H9 (cell line): ENCODE measurements at regions not wholly inside any gene's neighbourhood (a gene's known extent, or its start where the extent isn't known, plus 50 kb on each side); places are given as distances from the start of the nearest gene placed in this dataset.

Experiments
- DNase-seq: peaks from one replicate; pipeline ENCODE4 v3.0.0-alpha.2; 2017
- H2AFZ ChIP-seq: one replicate; pipeline ENCODE4 v1.6.1; 2013; ENCODE audit warnings: mild to moderate bottlenecking, low read length, control low read depth, moderate library complexity
- H2AK5ac ChIP-seq: 2 replicates; pipeline ENCODE4 v1.6.1; 2013; ENCODE audit warnings: low read length, control low read depth, mixed read lengths; ENCODE audit not compliant: insufficient read length
- H2BK120ac ChIP-seq: one replicate; pipeline ENCODE4 v1.6.1; 2013; ENCODE audit warnings: low read depth, mild to moderate bottlenecking, low read length, control low read depth, inconsistent platforms; ENCODE audit not compliant: poor library complexity, severe bottlenecking
- H2BK12ac ChIP-seq: 2 replicates; pipeline ENCODE4 v1.6.1; 2013; ENCODE audit warnings: low read length, control low read depth, mixed read lengths, low read depth; ENCODE audit not compliant: insufficient read length
- H2BK15ac ChIP-seq: 2 replicates; pipeline ENCODE4 v1.6.1; 2013; ENCODE audit warnings: low read depth, low read length, control low read depth
- H2BK20ac ChIP-seq: one replicate; pipeline ENCODE4 v1.6.1; 2013; ENCODE audit warnings: low read depth, mild to moderate bottlenecking, low read length, control low read depth, inconsistent platforms; ENCODE audit not compliant: poor library complexity, severe bottlenecking
- H2BK5ac ChIP-seq: 2 replicates; pipeline ENCODE4 v1.6.1; 2013; ENCODE audit warnings: low read length, control low read depth, mixed read lengths; ENCODE audit not compliant: insufficient read length
- H3K14ac ChIP-seq: 2 replicates; pipeline ENCODE4 v1.6.1; 2013; ENCODE audit warnings: low read length, control low read depth; ENCODE audit not compliant: insufficient read depth
- H3K18ac ChIP-seq: 2 replicates; pipeline ENCODE4 v1.6.1; 2013; ENCODE audit warnings: low read depth, mild to moderate bottlenecking, mixed read lengths, low read length, control low read depth; ENCODE audit not compliant: insufficient read length
- H3K23ac ChIP-seq: 2 replicates; pipeline ENCODE4 v1.6.1; 2013; ENCODE audit warnings: low read length, control low read depth, mixed read lengths, low read depth; ENCODE audit not compliant: insufficient read length
- H3K23me2 ChIP-seq: 2 replicates; pipeline ENCODE4 v1.6.1; 2013; ENCODE audit warnings: low read depth, mild to moderate bottlenecking, mixed read lengths, low read length, control low read depth; ENCODE audit not compliant: insufficient read length, poor library complexity, severe bottlenecking
- H3K27ac ChIP-seq: 2 replicates; pipeline ENCODE4 v1.5.1; 2013; ENCODE audit warnings: low read length, control low read depth, mixed read lengths, low read depth; ENCODE audit not compliant: insufficient read length
- H3K27me3 ChIP-seq: 2 replicates; pipeline ENCODE4 v1.6.1; 2013; ENCODE audit warnings: low read length, control low read depth, inconsistent platforms; ENCODE audit not compliant: insufficient read depth
- H3K4ac ChIP-seq: 2 replicates; pipeline ENCODE4 v1.6.1; 2013; ENCODE audit warnings: low read depth, mild to moderate bottlenecking, control low read depth, inconsistent platforms, low read length, moderate library complexity
- H3K4me1 ChIP-seq: 2 replicates; pipeline ENCODE4 v1.6.1; 2013; ENCODE audit warnings: low read length, control low read depth, inconsistent platforms; ENCODE audit not compliant: insufficient read depth
- H3K4me2 ChIP-seq: 2 replicates; pipeline ENCODE4 v1.6.1; 2013; ENCODE audit warnings: low read length, control low read depth, mixed read lengths; ENCODE audit not compliant: insufficient read length, insufficient read depth
- H3K56ac ChIP-seq: 2 replicates; pipeline ENCODE4 v1.6.1; 2013; ENCODE audit warnings: low read depth, mild to moderate bottlenecking, mixed read lengths, low read length, control low read depth; ENCODE audit not compliant: insufficient read length
- H3K79me1 ChIP-seq: 2 replicates; pipeline ENCODE4 v1.6.1; 2013; ENCODE audit warnings: low read depth, mild to moderate bottlenecking, moderate library complexity, low read length, control low read depth, inconsistent platforms; ENCODE audit not compliant: insufficient read depth, poor library complexity, severe bottlenecking
- H3K79me2 ChIP-seq: 2 replicates; pipeline ENCODE4 v1.6.1; 2013; ENCODE audit warnings: low read length, control low read depth, inconsistent platforms; ENCODE audit not compliant: insufficient read depth
- H3K9ac ChIP-seq: 2 replicates; pipeline ENCODE4 v1.6.1; 2013; ENCODE audit warnings: low read length, control low read depth, mixed read lengths; ENCODE audit not compliant: insufficient read length; ENCODE audit errors: extremely low read depth
- H3K9me3 ChIP-seq: one replicate; pipeline ENCODE4 v1.6.1; 2013; ENCODE audit warnings: low read depth, low read length, inconsistent platforms; ENCODE audit not compliant: control insufficient read depth
- H3T11ph ChIP-seq: one replicate; pipeline ENCODE4 v1.6.1; 2013; ENCODE audit warnings: mild to moderate bottlenecking, low read length, control low read depth, inconsistent platforms
- H4K20me1 ChIP-seq: one replicate; pipeline ENCODE4 v1.6.1; 2013; ENCODE audit not compliant: control insufficient read depth, insufficient read length, insufficient read depth
- H4K5ac ChIP-seq: 2 replicates; pipeline ENCODE4 v1.6.1; 2013; ENCODE audit warnings: low read depth, mild to moderate bottlenecking, mixed read lengths, low read length, control low read depth; ENCODE audit not compliant: insufficient read length
- H4K8ac ChIP-seq: replicated peaks from 2 replicates; pipeline ENCODE4 v1.6.1; 2013; ENCODE audit warnings: low read length, control low read depth, mixed read lengths, low read depth; ENCODE audit not compliant: insufficient read length
- H4K91ac ChIP-seq: 2 replicates; pipeline ENCODE4 v1.6.1; 2013; ENCODE audit warnings: low read depth, mild to moderate bottlenecking, moderate library complexity, mixed read lengths, low read length, control low read depth; ENCODE audit not compliant: insufficient read length
- H3K27ac Mint-ChIP-seq, 3 experiments: 2 replicates in 2 of 3; 3 replicates in 1 of 3; pipeline ENCODE4 v1.8.0; 2020 to 2021; ENCODE audit warnings: mixed read lengths in 3 of 3, mild to moderate bottlenecking in 1 of 3, moderate library complexity in 1 of 3
- H3K27me3 Mint-ChIP-seq: 2 replicates; pipeline ENCODE4 v1.8.0; 2021; ENCODE audit warnings: low read depth, mild to moderate bottlenecking, moderate library complexity, mixed read lengths
- H3K36me3 Mint-ChIP-seq, 3 experiments: 2 replicates in 2 of 3; 3 replicates in 1 of 3; pipeline ENCODE4 v1.8.0; 2020 to 2021; ENCODE audit warnings: low read depth in 3 of 3, mixed read lengths in 3 of 3; ENCODE audit not compliant: insufficient read depth in 1 of 3
- H3K4me1 Mint-ChIP-seq, 2 experiments: 2 replicates each; pipeline ENCODE4 v1.8.0; 2020; ENCODE audit warnings: mixed read lengths in 2 of 2
- H3K4me3 Mint-ChIP-seq, 2 experiments: 2 replicates in 1 of 2; 3 replicates in 1 of 2; pipeline ENCODE4 v1.8.0; 2020 to 2021; ENCODE audit warnings: mild to moderate bottlenecking in 2 of 2, mixed read lengths in 2 of 2, moderate library complexity in 1 of 2
- H3K9me3 Mint-ChIP-seq, 2 experiments: 2 replicates in 1 of 2; 3 replicates in 1 of 2; pipeline ENCODE4 v1.8.0; 2020; ENCODE audit warnings: mild to moderate bottlenecking in 2 of 2, mixed read lengths in 2 of 2, moderate library complexity in 1 of 2
- WGBS: extraction: QIAGEN DNeasy Blood & Tissue Kit; methylation state at CpG from one replicate; pipeline ENCODE4 v1.1.7; 2013; ENCODE audit warnings: missing lambda C conversion rate, low lambda C conversion rate, mixed read lengths; ENCODE audit not compliant: insufficient read length; ENCODE audit errors: extremely low coverage; 5-methylcytosine and 5-hydroxymethylcytosine counted together
- TF ChIP-seq, protein P1 (sequence below): fragments of 200-600 bp; sonication (generic); conservative IDR thresholded peaks from 3 replicates; pipeline ENCODE4 v1.8.0; 2021; ENCODE audit warnings: antibody characterized with exemption, mild to moderate bottlenecking

DNA sequence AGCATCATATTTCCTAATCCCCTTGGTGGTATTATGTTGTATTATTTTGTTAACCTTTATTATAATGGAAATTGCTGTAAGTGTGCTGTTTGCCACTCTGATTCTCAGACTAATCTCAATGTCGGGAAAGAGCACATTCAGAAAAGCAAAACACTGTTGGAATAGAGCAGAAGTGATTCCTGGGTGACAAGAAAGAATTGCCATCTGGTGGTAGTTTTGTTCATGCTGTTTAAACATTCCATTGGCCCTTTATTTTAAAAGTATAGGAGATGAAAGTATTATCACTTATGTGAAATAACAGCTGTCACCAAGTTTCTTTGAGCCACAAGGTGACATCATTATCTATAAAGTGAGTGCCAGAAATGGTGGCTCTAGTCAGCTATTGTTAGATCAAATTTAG, 301.3 kb upstream of the SGCD start:
- H3K9me3 Mint-ChIP-seq: peaks cover 0 to 6% of the 10 kb centered on the region in 2 experiments; a peak in 3 of 5 replicates
- no peak overlapping the region for H2BK20ac ChIP-seq
- no peak overlapping the region for H3K27ac ChIP-seq
- H3K27me3 ChIP-seq: no peaks in the 10 kb centered on the region
- no peak overlapping the region for H3K9ac ChIP-seq
- TF ChIP-seq, protein P1, sequence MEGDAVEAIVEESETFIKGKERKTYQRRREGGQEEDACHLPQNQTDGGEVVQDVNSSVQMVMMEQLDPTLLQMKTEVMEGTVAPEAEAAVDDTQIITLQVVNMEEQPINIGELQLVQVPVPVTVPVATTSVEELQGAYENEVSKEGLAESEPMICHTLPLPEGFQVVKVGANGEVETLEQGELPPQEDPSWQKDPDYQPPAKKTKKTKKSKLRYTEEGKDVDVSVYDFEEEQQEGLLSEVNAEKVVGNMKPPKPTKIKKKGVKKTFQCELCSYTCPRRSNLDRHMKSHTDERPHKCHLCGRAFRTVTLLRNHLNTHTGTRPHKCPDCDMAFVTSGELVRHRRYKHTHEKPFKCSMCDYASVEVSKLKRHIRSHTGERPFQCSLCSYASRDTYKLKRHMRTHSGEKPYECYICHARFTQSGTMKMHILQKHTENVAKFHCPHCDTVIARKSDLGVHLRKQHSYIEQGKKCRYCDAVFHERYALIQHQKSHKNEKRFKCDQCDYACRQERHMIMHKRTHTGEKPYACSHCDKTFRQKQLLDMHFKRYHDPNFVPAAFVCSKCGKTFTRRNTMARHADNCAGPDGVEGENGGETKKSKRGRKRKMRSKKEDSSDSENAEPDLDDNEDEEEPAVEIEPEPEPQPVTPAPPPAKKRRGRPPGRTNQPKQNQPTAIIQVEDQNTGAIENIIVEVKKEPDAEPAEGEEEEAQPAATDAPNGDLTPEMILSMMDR: no peak
- no peak overlapping the region for H2BK15ac ChIP-seq
- no peaks in the 10 kb centered on the region for H3K4me1 ChIP-seq
- no peak overlapping the region for H3K4ac ChIP-seq
- no peaks in the 10 kb centered on the region for H3K9me3 ChIP-seq
- no peak for DNase-seq
- H3T11ph ChIP-seq: no peak overlapping the region
- H3K79me1 ChIP-seq: no peaks in the 10 kb centered on the region
- H3K4me2 ChIP-seq: no peak overlapping the region
- no peak overlapping the region for H2AK5ac ChIP-seq
- H3K23me2 ChIP-seq: no peaks in the 10 kb centered on the region
- H2AFZ ChIP-seq: no peak overlapping the region
- H4K5ac ChIP-seq: no peak overlapping the region
- no peak overlapping the region for H3K27ac Mint-ChIP-seq
- no peaks in the 10 kb centered on the region for H3K36me3 Mint-ChIP-seq
- no peaks in the 10 kb centered on the region for H4K20me1 ChIP-seq
- no peaks in the 10 kb centered on the region for H3K27me3 Mint-ChIP-seq
- H3K79me2 ChIP-seq: no peaks in the 10 kb centered on the region
- H3K4me3 Mint-ChIP-seq: no peak overlapping the region
- H3K56ac ChIP-seq: no peak overlapping the region
- H3K23ac ChIP-seq: no peak overlapping the region
- H2BK5ac ChIP-seq: no peak overlapping the region
- H3K18ac ChIP-seq: no peak overlapping the region
- no peak overlapping the region for H2BK12ac ChIP-seq
- H2BK120ac ChIP-seq: no peak overlapping the region
- peaks cover 7 to 8% of the 10 kb centered on the region in 2 experiments for H3K4me1 Mint-ChIP-seq
- no peak overlapping the region for H4K8ac ChIP-seq
- WGBS: no CpG with 5 or more reads among the region's 1 CpG
- no peak overlapping the region for H3K14ac ChIP-seq
- H4K91ac ChIP-seq: no peak overlapping the region
